GDM1 (cell line): ENCODE measurements at regions not wholly inside any gene's neighbourhood (a gene's known extent, or its start where the extent isn't known, plus 50 kb on each side); places are given as distances from the start of the nearest gene placed in this dataset.

Source experiments
- DNase-seq: peaks from one replicate; lab custom pipeline; 2025; lab: John Stamatoyannopoulos, UW

DNA sequence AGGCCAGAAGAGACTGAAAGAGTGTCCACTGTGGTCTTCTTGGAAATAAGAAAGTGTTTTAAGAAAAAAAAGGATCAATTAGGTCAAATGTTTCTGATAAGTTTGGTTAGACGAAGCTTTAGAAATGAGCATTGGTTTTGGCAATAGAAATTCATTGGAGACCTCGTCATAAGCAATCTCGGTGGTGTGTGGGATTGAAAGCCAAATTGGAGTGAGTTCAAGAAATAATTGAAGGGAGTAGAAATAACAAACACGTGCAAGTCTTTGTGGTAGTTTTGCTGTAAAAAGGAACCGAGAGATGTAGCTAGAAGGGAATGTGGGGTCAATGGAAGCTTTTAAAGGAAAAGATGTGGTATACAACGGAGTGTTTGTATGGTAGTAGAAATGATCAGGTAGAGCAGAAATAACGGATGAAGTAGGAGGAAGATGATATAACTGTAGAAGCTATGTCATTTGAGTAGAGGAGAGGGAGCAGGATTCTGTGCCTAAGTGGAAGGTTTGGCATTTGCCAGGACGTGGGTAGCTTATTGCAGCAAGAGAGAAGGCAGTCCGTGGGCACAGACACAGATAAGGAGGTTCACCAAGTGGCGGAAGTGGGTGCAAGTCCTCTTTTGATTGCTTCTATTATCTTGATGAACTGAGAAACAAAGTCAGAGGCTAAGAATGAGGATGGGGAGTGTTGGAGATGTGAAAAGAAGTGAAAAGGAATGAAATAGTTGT lies 146.2 kb downstream of the DACT1 start:
- no peak for DNase-seq

DNA sequence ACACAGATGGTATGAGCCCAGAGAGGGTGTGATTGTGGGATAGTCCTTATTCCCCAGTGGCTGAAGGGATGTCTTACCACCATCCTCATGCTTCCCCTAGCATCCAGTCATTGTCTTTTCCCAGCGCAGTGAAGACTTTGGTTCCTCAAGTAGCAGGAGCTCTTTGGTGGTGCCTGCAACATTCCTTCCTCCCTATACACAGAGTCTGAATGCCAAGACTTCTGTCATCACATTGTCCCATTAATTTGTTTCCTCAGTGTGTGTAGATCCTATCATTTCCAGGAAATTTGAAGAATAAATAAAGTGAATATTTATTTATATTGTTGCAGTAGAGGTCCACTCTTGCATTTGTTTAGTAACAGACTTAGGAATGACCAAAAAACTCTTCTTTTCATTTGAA lies 147.2 kb downstream of the DACT1 start:
- DNase-seq = no peak

DNA sequence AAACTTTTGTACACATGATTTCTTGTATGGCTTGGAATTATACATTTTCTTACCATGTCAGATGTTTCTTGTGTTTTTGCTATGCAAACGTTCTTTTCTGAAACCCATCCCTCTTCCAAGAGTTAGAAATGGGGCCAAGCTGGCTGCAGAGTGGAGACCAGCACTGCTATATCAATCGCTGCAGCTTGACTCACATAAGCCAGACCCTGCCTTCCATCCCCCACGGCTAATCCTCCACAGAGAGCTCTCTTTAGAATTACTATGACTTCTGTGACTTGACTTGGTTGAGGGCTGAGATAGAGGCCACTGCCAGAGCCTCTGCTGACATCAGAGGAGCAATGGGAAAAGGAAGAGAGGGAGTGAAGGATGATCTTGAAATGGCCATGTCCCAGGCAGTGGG lies 147.9 kb downstream of the DACT1 start:
- DNase-seq = no peak

DNA sequence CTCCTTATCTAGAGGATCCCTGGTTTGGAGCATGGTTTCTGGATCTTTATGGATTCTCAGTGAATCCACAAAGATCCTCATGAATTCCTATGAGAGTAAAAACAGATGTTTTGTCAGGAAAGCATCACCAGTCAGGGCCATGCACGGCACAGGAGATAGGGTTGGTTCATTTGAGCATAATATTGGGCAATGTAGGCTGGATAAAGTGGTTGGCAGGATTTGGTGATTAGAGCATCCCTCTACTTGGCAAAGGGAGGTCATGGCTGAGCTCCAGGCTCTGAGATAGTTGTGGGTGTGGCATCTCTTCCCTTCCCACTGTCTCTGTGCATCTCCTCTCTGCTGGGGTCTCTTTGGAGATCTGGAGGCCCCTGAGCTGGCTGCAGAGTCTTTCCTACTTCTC lies 149.8 kb downstream of the DACT1 start:
- no peak for DNase-seq

DNA sequence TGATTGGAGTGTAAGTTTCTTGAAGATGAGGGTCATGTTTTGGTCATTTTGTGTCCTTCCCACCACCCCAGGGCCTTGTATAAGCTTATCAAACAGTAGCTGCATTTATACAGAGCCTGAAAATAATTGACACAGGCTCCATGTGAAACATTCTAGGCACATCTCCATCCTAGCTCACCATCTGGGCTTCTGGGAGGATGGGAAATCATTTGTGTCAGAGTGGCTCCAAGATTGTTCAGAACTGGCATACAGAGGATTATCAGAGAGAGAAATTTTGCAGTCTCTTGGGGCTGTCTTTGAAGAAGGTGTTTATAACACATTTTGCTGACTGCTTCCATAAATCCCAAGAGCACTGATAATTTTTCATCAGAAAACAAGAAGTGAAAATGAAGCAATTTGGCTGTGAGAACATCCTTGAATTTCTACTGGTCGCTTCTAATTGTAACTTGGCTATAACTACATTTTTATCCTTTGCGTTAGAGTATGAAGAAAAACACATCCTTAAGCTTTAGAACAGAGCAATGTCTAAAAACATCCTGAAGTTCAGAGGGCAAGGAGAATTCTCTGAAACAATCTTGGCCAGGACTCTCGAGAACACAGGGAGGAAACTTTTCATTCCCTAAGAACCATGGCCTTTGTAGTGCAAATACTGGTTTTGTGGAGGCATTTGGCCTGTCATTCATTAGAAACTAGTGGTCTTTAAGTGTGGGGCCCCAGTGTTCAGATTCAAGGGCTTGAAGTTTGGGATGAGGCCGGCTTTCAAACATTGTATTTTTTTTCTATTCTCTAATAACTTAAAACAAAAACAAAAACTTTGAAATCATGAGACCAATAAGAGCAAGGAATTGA lies 151.1 kb downstream of the DACT1 start:
- DNase-seq = no peak

DNA sequence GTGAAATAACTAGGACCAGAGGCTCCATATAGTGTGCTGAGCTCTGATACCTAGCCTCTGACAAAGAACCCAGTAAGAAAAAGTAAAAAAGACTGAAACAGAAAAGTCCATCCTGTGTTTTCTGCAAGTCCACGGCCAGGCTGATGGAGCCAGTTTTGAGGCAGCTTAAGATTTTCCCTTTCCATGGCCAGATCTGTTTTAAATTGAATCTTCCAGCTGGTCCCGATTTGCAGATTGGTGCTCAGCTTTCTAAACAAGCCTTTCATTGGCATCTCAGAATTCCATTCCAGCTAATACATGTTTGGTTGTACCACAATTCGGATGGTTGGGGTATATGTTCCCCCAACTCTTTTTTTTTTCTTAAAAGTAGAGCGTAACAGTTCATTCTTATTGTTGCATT lies 152.0 kb downstream of the DACT1 start:
- no peak for DNase-seq

DNA sequence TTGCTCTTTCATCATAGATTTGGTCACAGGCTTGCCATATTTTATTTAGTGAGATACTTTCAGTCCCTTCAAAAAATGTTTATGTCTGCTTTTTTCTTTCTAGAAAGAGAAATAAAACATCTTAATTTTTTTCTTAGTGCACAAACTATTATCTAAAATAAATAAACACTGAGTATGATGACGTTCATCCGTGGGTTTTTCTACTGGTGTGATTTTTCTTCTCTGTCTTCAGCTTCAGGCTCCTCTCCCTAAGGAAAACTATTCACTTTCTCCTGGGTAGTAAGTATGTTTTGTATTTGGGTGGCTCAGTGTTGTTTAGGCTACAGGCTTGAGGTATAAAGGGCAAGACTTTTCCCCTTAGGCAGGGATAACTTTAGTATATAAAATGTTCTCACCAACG lies 154.7 kb downstream of the DACT1 start:
- no peak for DNase-seq

DNA sequence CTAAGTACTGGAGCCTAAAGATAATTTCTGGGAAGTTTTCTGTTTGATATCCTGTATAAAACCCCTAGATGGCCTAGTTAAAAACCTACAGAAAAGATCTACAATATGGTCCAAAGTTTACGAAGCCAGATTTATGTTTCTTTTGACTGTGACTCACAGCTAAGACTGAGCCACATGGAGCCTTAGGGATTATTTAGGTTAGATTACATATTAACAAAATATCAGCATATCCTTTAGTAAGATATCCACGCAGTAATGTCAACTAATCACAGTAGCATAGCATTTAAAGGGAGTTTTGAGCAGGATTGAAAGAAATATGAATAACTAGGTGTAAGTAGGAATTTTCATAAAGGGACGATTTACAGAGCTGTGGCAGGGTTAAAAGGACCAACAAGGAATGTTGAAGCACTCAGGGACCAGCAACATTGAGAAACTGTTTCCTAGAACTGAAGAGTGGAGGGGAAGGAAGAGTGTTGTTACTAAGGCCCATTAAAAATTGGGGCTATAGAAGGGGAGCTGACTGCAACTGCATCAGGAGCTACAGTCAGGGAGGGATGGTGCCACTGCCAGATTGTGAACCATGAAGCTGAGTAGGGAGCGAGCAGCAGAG lies 155.5 kb downstream of the DACT1 start:
- DNase-seq = no peak

DNA sequence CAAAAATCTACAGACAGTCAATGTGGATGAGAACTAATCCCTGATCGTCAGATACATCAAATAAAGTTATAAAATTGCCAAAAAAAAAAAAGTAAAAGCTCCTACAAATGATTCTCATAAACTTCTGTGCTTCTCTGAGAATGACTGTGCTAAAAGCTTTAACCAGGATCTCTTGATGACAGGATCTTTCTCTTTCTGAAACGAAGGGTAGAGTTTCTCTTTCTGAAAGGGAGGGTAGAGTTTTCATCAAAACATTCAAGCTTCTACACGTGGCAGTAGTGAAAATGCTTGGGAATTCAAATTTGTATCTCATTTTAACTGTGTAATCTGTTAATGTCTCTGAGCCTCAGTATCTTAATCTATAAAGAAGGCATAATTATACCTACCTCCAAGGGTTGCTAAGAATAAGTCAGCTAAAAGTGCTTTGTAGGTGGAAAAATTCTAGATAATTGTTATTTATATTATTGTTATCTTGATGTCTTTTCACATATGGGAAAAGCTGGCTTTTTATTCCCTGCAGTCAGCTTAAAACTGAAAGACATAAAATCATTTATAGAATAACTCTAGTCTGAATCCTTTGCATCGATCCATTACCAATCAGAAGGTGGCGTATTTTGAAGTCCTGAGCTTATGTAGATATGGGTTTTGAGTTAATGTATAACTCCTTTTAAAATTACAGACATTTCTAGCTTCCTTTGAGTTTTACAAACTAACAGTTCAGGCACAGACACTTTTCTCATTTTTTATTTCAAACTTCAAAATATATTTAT lies 157.4 kb downstream of the DACT1 start:
- DNase-seq = no peak

DNA sequence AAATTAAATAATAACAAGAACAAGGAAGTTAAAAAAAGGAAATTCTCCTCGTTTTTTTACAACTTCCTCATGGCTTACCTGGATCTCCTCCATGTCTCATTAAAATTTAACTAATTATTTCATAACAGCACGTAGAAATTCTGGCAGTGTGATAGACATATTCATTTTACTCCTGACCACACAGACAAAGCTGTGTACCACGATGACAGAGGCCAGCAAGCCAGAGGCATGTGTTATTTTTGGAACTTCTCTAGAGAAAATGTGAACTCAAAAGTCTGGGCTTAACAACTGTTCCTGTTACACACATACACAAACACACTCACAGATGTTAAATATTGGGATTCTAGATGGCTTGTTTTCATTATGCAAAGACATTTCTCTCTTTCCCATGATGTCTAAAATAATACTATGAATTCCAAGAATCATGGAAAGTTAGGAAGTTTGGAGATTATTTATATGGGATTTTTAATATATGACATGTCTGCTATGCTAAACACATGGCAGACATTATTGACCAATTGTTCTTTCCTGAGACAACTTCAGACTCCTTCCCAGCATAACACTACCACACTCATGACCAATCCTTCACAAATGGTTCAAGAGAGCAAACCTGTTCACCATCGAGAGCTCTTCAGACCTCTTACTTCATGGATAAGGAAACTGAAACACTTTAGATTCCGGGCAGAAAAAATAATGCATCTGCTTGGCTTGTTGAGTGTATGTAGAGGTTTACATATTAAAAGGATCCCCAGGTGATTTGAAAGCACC lies 158.7 kb downstream of the DACT1 start:
- DNase-seq = no peak

DNA sequence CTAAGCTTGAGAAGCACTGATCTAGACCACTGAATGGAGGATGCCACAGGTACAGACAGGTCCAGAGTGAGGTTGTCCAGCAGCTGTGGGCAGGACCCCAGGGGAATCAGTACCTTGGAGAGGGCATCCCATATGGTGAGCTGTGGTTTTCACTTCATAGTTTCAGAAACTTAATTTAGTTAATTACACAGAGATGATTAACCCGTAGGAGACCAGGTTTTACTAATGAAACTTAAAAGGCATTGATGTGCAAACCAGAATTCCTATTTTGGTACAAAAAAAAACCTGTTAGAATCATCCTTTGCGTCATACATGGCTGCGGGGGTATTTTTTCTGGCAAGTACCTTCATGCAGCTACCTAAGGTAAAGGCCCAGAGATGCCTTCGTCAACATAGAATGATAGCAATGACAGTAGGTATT lies 159.3 kb downstream of the DACT1 start:
- no peak for DNase-seq

DNA sequence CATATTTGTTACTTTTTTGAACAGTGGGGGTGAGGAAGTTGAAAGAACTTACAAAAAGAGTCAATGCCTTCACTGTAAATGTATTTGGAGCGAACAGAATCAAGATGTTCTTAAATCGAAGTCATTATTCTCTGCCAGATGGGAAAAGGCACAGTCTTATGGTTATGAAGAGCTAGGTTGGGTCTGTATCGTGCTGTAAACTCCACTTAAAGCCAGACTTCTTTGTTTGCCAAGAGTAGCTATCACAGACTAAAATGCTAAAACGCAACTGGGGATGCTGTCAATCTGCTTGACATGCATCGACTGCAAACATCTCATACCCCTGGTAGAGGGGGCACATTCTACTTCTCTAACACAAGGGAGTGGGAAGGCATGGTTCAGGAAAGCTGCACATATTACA lies 160.4 kb downstream of the DACT1 start:
- DNase-seq = no peak

DNA sequence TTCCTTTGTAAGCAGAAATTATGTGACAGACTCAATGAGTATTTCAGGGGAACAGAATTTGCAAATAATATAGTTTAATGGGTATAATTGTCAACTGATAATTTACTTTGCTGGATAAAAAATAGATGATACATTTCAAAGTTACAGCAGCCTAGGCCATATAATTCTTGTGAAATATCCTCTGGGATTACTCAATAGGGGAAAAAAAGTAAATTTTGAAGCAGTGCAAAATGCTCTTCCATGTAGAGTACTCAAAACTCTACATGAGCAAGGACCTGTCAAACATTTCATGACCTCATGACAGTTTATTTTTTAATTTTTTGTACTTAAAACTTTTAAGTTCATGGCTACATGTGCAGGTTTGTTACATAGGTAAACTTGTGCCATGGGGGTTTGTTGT lies 163.3 kb downstream of the DACT1 start:
- DNase-seq = no peak

DNA sequence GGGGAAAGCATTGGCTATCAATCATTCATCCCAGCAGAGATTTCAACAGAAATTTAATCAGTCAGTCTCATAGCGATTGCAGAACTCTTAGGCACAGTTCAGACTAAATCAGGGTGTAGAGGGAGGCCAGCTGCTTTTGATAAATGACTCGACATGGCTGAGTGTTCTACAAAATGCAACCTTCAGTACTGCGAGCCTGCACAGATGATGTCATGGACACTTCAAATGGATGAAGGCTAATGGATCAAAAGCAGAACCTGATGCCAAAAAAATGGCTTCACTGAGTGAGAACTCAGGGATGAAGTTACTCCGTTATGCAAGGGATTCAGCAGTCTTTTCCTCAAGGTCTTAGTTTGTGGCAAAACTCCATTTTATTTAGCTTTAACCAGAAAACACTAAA lies 167.3 kb downstream of the DACT1 start:
- no peak for DNase-seq

DNA sequence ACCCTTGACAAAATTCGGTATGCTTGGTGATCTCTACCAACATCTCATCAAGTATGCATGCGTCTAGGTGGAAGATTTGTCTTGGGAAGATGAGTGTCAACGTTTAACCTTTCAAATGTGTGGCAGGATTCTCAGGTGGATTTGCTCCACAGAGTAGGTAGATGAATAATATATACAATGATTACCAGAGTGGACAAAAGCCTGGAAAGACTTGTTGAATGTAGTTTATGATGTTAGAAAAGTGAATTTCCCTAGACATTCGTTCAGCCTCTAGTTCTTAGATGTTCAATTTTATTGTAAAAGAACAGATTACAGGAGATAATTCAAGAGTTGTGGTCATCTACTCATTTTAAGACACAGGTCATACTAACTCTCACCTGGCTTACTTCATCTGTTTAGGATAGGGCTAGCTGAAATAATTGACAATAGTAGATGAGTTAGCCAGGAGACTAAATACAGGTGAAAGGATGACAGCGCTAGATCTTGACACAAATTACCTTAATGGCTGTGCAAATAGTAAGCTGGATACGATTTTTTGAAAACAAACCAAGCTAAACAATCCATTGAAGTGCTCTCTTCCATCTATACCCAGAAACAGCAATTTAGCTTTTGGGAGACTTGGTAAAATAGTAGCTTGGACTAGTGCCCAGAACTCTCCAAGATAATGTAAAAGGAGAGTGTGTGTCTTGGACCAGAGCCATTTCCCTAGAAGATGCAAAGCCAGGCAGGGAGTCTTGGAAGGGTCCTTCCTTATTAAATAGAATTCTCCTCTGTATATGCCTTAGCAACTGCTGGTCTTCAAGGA lies 168.0 kb downstream of the DACT1 start:
- no peak for DNase-seq

DNA sequence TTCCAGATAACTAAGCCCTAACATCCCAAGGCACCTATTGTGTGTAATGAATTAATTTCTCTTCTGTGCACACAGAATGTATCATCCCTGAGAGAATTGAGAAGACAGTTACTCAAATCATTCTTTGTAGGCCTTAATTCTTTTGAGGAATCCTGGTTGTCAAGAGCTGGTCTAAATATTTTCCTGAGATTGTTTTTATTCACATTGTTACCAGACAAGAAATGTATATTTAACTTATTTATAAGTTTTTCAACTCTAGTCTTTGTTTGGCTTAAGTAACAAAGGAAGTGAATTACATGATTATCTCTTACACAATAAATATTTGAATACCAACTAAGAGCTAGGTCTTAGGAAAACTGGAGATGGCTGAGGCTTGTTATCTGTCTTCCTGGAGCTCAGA lies 169.4 kb downstream of the DACT1 start:
- DNase-seq = no peak

DNA sequence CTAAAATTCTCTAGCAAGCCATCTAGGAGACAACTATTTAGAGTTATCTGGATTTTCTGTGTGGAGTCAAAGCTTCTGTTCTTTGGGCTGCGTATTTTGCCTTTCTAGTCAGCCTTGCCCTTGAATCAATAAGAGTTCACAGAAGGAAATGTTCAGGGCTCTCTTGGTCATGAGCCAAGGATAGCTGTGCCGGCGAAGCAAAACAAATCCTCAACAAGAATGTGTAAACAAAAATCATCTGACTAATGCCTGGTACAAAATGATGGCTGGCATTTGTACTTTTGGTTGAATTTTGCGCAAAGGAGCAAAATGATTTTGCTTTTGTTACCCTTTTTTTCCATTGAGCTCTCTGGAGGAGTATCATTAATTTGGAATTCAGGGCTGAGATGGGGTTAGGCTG lies 171.1 kb downstream of the DACT1 start:
- DNase-seq = no peak

DNA sequence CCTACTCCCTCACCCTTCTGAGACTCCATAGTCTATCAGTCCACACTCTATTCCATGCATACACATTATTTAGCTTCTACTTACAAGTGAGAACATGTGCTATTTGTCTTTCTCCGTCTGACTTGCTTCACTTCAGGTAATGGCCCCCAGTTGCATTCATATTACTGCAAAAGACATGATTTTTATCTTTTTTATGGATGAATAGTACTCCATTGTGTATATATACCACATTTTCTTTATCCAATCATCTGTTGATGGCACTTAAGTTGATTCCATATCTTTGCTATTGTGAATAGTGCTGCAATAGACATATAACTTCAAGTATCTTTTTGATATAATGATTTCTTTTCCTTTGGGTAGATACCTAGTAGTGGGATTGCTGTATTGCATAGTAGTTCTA lies 171.8 kb downstream of the DACT1 start:
- no peak for DNase-seq

DNA sequence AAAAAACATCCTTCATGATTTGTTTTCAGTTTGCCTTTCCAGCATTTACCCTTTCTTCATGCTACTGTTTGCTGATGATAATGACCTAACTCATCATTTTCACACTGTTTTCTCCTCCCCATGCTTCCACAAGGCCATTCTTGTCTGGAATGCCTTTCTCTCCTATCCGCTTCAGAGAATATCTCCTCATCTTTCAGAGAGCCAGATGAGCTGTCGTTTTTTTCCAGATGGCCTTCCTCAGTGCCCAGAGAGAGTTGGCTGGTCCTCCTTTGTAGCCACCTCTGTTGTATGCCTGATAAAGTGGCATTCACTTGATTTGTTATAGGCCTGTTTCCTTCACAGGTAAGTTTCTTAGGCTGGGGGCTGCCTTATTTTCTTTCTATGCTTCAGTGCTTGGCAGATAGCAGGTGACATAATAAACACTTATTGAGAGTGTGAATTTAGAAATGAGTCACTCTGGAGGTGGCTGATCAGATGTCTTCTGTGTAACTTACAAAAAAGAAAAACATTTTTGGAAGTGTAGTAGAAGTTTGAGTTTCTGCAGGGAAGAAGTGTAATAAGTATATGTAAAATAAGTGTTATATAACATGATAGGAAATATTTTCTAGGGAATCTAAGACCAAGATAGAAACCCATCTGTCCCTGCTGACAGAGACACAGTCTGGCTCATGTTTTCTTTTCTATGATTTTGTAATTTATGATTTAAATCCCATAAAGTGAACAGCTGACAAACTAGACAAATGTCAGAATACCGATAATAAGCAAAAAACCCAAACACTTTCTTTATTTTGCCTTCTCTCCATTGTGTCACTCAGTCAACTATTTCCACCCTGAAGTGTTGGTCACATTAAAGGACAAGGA lies 174.5 kb downstream of the DACT1 start:
- DNase-seq = no peak

DNA sequence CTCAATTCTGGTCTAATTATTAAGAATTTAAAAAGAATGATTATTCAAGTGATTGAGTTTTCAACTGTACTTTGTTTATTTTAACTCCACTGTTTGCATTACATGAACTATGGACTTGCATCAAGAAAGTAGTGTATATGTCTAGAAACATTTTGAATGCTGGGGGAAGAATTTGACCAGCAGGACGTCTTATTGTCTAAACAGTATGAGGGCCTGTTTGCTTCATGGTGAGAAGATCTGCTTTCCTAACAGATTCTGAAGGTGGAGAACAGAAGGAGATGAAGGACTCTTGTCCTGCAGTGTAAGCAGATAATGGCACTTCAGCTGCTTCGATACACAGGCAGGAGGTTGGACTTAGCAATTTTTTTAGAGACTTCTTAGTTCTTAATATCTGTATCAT lies 176.0 kb downstream of the DACT1 start:
- no peak for DNase-seq
